H9 (cell line): ENCODE measurements at regions not wholly inside any gene's neighbourhood (a gene's known extent, or its start where the extent isn't known, plus 50 kb on each side); places are given as distances from the start of the nearest gene placed in this dataset.

Experiments used
- DNase-seq: peaks from one replicate; pipeline ENCODE4 v3.0.0-alpha.2; 2017
- H2AFZ ChIP-seq: one replicate; pipeline ENCODE4 v1.6.1; 2013; ENCODE audit warnings: mild to moderate bottlenecking, low read length, control low read depth, moderate library complexity
- H2AK5ac ChIP-seq: 2 replicates; pipeline ENCODE4 v1.6.1; 2013; ENCODE audit warnings: low read length, control low read depth, mixed read lengths; ENCODE audit not compliant: insufficient read length
- H2BK120ac ChIP-seq: one replicate; pipeline ENCODE4 v1.6.1; 2013; ENCODE audit warnings: low read depth, mild to moderate bottlenecking, low read length, control low read depth, inconsistent platforms; ENCODE audit not compliant: poor library complexity, severe bottlenecking
- H2BK12ac ChIP-seq: 2 replicates; pipeline ENCODE4 v1.6.1; 2013; ENCODE audit warnings: low read length, control low read depth, mixed read lengths, low read depth; ENCODE audit not compliant: insufficient read length
- H2BK15ac ChIP-seq: 2 replicates; pipeline ENCODE4 v1.6.1; 2013; ENCODE audit warnings: low read depth, low read length, control low read depth
- H2BK20ac ChIP-seq: one replicate; pipeline ENCODE4 v1.6.1; 2013; ENCODE audit warnings: low read depth, mild to moderate bottlenecking, low read length, control low read depth, inconsistent platforms; ENCODE audit not compliant: poor library complexity, severe bottlenecking
- H2BK5ac ChIP-seq: 2 replicates; pipeline ENCODE4 v1.6.1; 2013; ENCODE audit warnings: low read length, control low read depth, mixed read lengths; ENCODE audit not compliant: insufficient read length
- H3K14ac ChIP-seq: 2 replicates; pipeline ENCODE4 v1.6.1; 2013; ENCODE audit warnings: low read length, control low read depth; ENCODE audit not compliant: insufficient read depth
- H3K18ac ChIP-seq: 2 replicates; pipeline ENCODE4 v1.6.1; 2013; ENCODE audit warnings: low read depth, mild to moderate bottlenecking, mixed read lengths, low read length, control low read depth; ENCODE audit not compliant: insufficient read length
- H3K23ac ChIP-seq: 2 replicates; pipeline ENCODE4 v1.6.1; 2013; ENCODE audit warnings: low read length, control low read depth, mixed read lengths, low read depth; ENCODE audit not compliant: insufficient read length
- H3K23me2 ChIP-seq: 2 replicates; pipeline ENCODE4 v1.6.1; 2013; ENCODE audit warnings: low read depth, mild to moderate bottlenecking, mixed read lengths, low read length, control low read depth; ENCODE audit not compliant: insufficient read length, poor library complexity, severe bottlenecking
- H3K27ac ChIP-seq: 2 replicates; pipeline ENCODE4 v1.5.1; 2013; ENCODE audit warnings: low read length, control low read depth, mixed read lengths, low read depth; ENCODE audit not compliant: insufficient read length
- H3K27me3 ChIP-seq: 2 replicates; pipeline ENCODE4 v1.6.1; 2013; ENCODE audit warnings: low read length, control low read depth, inconsistent platforms; ENCODE audit not compliant: insufficient read depth
- H3K4ac ChIP-seq: 2 replicates; pipeline ENCODE4 v1.6.1; 2013; ENCODE audit warnings: low read depth, mild to moderate bottlenecking, control low read depth, inconsistent platforms, low read length, moderate library complexity
- H3K4me1 ChIP-seq: 2 replicates; pipeline ENCODE4 v1.6.1; 2013; ENCODE audit warnings: low read length, control low read depth, inconsistent platforms; ENCODE audit not compliant: insufficient read depth
- H3K4me2 ChIP-seq: 2 replicates; pipeline ENCODE4 v1.6.1; 2013; ENCODE audit warnings: low read length, control low read depth, mixed read lengths; ENCODE audit not compliant: insufficient read length, insufficient read depth
- H3K56ac ChIP-seq: 2 replicates; pipeline ENCODE4 v1.6.1; 2013; ENCODE audit warnings: low read depth, mild to moderate bottlenecking, mixed read lengths, low read length, control low read depth; ENCODE audit not compliant: insufficient read length
- H3K79me1 ChIP-seq: 2 replicates; pipeline ENCODE4 v1.6.1; 2013; ENCODE audit warnings: low read depth, mild to moderate bottlenecking, moderate library complexity, low read length, control low read depth, inconsistent platforms; ENCODE audit not compliant: insufficient read depth, poor library complexity, severe bottlenecking
- H3K79me2 ChIP-seq: 2 replicates; pipeline ENCODE4 v1.6.1; 2013; ENCODE audit warnings: low read length, control low read depth, inconsistent platforms; ENCODE audit not compliant: insufficient read depth
- H3K9ac ChIP-seq: 2 replicates; pipeline ENCODE4 v1.6.1; 2013; ENCODE audit warnings: low read length, control low read depth, mixed read lengths; ENCODE audit not compliant: insufficient read length; ENCODE audit errors: extremely low read depth
- H3K9me3 ChIP-seq: one replicate; pipeline ENCODE4 v1.6.1; 2013; ENCODE audit warnings: low read depth, low read length, inconsistent platforms; ENCODE audit not compliant: control insufficient read depth
- H3T11ph ChIP-seq: one replicate; pipeline ENCODE4 v1.6.1; 2013; ENCODE audit warnings: mild to moderate bottlenecking, low read length, control low read depth, inconsistent platforms
- H4K20me1 ChIP-seq: one replicate; pipeline ENCODE4 v1.6.1; 2013; ENCODE audit not compliant: control insufficient read depth, insufficient read length, insufficient read depth
- H4K5ac ChIP-seq: 2 replicates; pipeline ENCODE4 v1.6.1; 2013; ENCODE audit warnings: low read depth, mild to moderate bottlenecking, mixed read lengths, low read length, control low read depth; ENCODE audit not compliant: insufficient read length
- H4K8ac ChIP-seq: replicated peaks from 2 replicates; pipeline ENCODE4 v1.6.1; 2013; ENCODE audit warnings: low read length, control low read depth, mixed read lengths, low read depth; ENCODE audit not compliant: insufficient read length
- H4K91ac ChIP-seq: 2 replicates; pipeline ENCODE4 v1.6.1; 2013; ENCODE audit warnings: low read depth, mild to moderate bottlenecking, moderate library complexity, mixed read lengths, low read length, control low read depth; ENCODE audit not compliant: insufficient read length
- H3K27ac Mint-ChIP-seq, 3 experiments: 2 replicates in 2 of 3; 3 replicates in 1 of 3; pipeline ENCODE4 v1.8.0; 2020 to 2021; ENCODE audit warnings: mixed read lengths in 3 of 3, mild to moderate bottlenecking in 1 of 3, moderate library complexity in 1 of 3
- H3K27me3 Mint-ChIP-seq: 2 replicates; pipeline ENCODE4 v1.8.0; 2021; ENCODE audit warnings: low read depth, mild to moderate bottlenecking, moderate library complexity, mixed read lengths
- H3K36me3 Mint-ChIP-seq, 3 experiments: 2 replicates in 2 of 3; 3 replicates in 1 of 3; pipeline ENCODE4 v1.8.0; 2020 to 2021; ENCODE audit warnings: low read depth in 3 of 3, mixed read lengths in 3 of 3; ENCODE audit not compliant: insufficient read depth in 1 of 3
- H3K4me1 Mint-ChIP-seq, 2 experiments: 2 replicates each; pipeline ENCODE4 v1.8.0; 2020; ENCODE audit warnings: mixed read lengths in 2 of 2
- H3K4me3 Mint-ChIP-seq, 2 experiments: 2 replicates in 1 of 2; 3 replicates in 1 of 2; pipeline ENCODE4 v1.8.0; 2020 to 2021; ENCODE audit warnings: mild to moderate bottlenecking in 2 of 2, mixed read lengths in 2 of 2, moderate library complexity in 1 of 2
- H3K9me3 Mint-ChIP-seq, 2 experiments: 2 replicates in 1 of 2; 3 replicates in 1 of 2; pipeline ENCODE4 v1.8.0; 2020; ENCODE audit warnings: mild to moderate bottlenecking in 2 of 2, mixed read lengths in 2 of 2, moderate library complexity in 1 of 2
- WGBS: extraction: QIAGEN DNeasy Blood & Tissue Kit; methylation state at CpG from one replicate; pipeline ENCODE4 v1.1.7; 2013; ENCODE audit warnings: missing lambda C conversion rate, low lambda C conversion rate, mixed read lengths; ENCODE audit not compliant: insufficient read length; ENCODE audit errors: extremely low coverage; 5-methylcytosine and 5-hydroxymethylcytosine counted together
- TF ChIP-seq, protein P1 (sequence below): fragments of 200-600 bp; sonication (generic); conservative IDR thresholded peaks from 3 replicates; pipeline ENCODE4 v1.8.0; 2021; ENCODE audit warnings: antibody characterized with exemption, mild to moderate bottlenecking

DNA sequence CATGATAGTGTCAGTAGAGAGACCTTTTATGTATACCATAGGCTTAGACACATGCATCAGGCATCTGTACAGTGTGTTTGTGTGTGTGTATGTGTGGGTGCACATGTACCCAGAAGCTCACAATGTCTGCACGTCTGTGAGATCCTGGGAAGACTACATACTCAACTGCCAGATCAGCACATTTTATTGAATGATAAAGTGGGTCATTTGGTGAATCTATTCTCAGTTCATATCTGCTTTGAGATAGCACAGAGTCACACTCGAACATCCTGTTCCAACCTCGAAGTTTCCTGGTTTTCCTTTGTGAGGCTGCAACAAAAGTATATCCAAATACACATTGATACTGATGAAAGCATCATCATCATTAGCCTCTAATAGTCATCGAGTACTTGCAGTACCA lies 63.6 kb downstream of the MAF start:
- Histone ChIP-seq H3K27ac (no peak overlapping the region), H3K9ac (no peak overlapping the region), H2BK20ac (no peak overlapping the region), H2AK5ac (no peak overlapping the region), H3K14ac (no peak overlapping the region), H2AFZ (no peak overlapping the region), H2BK5ac (no peak overlapping the region), H3K79me2 (no peaks in the 10 kb centered on the region), H4K5ac (no peak overlapping the region), H3K27me3 (no peaks in the 10 kb centered on the region), H2BK15ac (no peak overlapping the region), H3K56ac (no peak overlapping the region), H3K9me3 (no peaks in the 10 kb centered on the region), H3K23me2 (no peaks in the 10 kb centered on the region), H2BK120ac (no peak overlapping the region), H4K91ac (no peak overlapping the region), H4K8ac (no peak overlapping the region), H3K23ac (no peak overlapping the region), H3T11ph (no peak overlapping the region), H3K4ac (no peak overlapping the region), H3K4me2 (no peak overlapping the region), H3K18ac (no peak overlapping the region), H3K4me1 (no peaks in the 10 kb centered on the region), H4K20me1 (no peaks in the 10 kb centered on the region), H2BK12ac (no peak overlapping the region), H3K79me1 (no peaks in the 10 kb centered on the region)
- Mint-ChIP-seq H3K4me3 (no peak overlapping the region), H3K36me3 (no peaks in the 10 kb centered on the region; a peak in 1 of 7 replicates), H3K27me3 (peaks cover 2% of the 10 kb centered on the region; the same call in 1 of the 2 replicates), H3K4me1 (no peaks in the 10 kb centered on the region), H3K27ac (no peak overlapping the region), H3K9me3 (no peaks in the 10 kb centered on the region)
- no CpG with 5 or more reads among the region's 4 CpGs for WGBS
- no peak for DNase-seq
- TF ChIP-seq, protein P1, sequence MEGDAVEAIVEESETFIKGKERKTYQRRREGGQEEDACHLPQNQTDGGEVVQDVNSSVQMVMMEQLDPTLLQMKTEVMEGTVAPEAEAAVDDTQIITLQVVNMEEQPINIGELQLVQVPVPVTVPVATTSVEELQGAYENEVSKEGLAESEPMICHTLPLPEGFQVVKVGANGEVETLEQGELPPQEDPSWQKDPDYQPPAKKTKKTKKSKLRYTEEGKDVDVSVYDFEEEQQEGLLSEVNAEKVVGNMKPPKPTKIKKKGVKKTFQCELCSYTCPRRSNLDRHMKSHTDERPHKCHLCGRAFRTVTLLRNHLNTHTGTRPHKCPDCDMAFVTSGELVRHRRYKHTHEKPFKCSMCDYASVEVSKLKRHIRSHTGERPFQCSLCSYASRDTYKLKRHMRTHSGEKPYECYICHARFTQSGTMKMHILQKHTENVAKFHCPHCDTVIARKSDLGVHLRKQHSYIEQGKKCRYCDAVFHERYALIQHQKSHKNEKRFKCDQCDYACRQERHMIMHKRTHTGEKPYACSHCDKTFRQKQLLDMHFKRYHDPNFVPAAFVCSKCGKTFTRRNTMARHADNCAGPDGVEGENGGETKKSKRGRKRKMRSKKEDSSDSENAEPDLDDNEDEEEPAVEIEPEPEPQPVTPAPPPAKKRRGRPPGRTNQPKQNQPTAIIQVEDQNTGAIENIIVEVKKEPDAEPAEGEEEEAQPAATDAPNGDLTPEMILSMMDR = no peak
